Calu3 (cell line): ENCODE measurements at regions not wholly inside any gene's neighbourhood (a gene's known extent, or its start where the extent isn't known, plus 50 kb on each side); places are given as distances from the start of the nearest gene placed in this dataset.

ENCODE experiments used
- BruUV-seq: library from RNA; stranded (reverse); fragments of 400-500 nt; replicated peaks from 2 replicates; lab custom pipeline; 2021; lab: Mats Ljungman, UMichigan
- CTCF ChIA-PET: fragments of 300-600 bp; sonication (Branson Sonifier 250); formaldehyde crosslinking; loops from one replicate; lab custom pipeline; 2022; ENCODE audit warnings: antibody characterized with exemption; lab: Charles Lee
- DNase-seq: peaks from one replicate; pipeline ENCODE4 v3.0.0; 2022
- H3K27ac Mint-ChIP-seq: one replicate; pipeline ENCODE4 v1.8.0; 2022; ENCODE audit warnings: mixed read lengths; ENCODE audit not compliant: unreplicated experiment
- H3K27me3 Mint-ChIP-seq: one replicate; pipeline ENCODE4 v1.8.0; 2022; ENCODE audit warnings: mixed read lengths; ENCODE audit not compliant: unreplicated experiment
- H3K36me3 Mint-ChIP-seq: one replicate; pipeline ENCODE4 v1.8.0; 2022; ENCODE audit warnings: mild to moderate bottlenecking, moderate library complexity, mixed read lengths; ENCODE audit not compliant: insufficient read depth, unreplicated experiment
- H3K4me1 Mint-ChIP-seq: one replicate; pipeline ENCODE4 v1.8.0; 2022; ENCODE audit warnings: mild to moderate bottlenecking, low read depth, mixed read lengths; ENCODE audit not compliant: unreplicated experiment
- H3K4me3 Mint-ChIP-seq: one replicate; pipeline ENCODE4 v1.8.0; 2022; ENCODE audit warnings: mild to moderate bottlenecking, low read depth, moderate library complexity, mixed read lengths; ENCODE audit not compliant: unreplicated experiment
- H3K9me3 Mint-ChIP-seq: one replicate; pipeline ENCODE4 v1.8.0; 2022; ENCODE audit warnings: low read depth, mixed read lengths; ENCODE audit not compliant: unreplicated experiment
- intact Hi-C: fragments of 100-400 bp; cut with micrococcal nuclease; formaldehyde crosslinking; loops from one replicate; pipeline ENCODE4 v1.10.0; 2022; ENCODE audit not compliant: unreplicated experiment
- TF ChIP-seq, protein P1 (sequence below): fragments of 200-600 bp; IDR thresholded peaks from one replicate; pipeline ENCODE4 v1.8.0; 2022; ENCODE audit warnings: antibody characterized with exemption; ENCODE audit not compliant: unreplicated experiment

DNA sequence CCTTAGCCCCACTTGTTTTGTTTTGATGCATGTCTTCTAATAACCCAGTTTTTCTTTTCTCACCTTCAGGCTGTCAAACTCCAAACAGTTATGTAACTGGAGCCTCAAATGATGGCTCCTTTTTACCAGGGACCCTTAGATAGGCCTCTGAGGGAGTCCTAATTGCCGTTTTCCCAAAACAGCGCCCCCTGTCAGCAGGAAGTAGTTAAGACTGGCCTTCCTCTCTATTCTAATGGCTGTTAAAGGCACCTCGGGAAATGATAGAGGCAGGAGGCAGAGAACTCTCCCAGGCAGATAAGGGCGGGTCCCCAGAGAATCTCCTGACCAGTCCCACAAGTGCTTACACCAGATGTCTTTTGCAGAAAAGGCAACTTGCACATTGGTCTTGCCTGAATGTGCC, 123.2 kb downstream of the KCNS3 start:
- CTCF ChIA-PET: no interaction called here
- no peaks in the 10 kb centered on the region for H3K36me3 Mint-ChIP-seq
- H3K4me3 Mint-ChIP-seq: no peak overlapping the region

DNA sequence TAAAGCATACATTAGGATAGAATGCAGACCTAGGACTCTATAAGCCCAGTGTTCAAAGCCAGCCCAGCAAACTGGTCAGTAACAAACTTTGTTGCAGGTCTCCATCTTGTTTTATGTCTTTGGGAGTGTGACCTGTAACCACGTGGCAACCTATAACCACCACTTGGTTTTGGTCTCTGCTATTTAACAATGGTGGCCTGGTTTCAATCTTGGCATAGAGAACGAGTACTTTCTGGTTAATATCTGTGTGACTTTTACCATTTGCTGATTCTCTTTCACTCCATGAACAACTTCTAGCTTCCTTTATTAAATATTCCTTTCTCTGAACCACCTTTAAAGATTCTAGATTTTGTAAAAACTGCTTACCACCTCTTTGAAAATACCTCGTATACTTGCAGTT, 118.5 kb downstream of the KCNS3 start:
- Mint-ChIP-seq H3K27me3 (no peaks in the 10 kb centered on the region), H3K9me3 (peaks cover 3% of the 10 kb centered on the region), H3K36me3 (no peaks in the 10 kb centered on the region), H3K4me1 (no peaks in the 10 kb centered on the region), H3K27ac (no peak overlapping the region), H3K4me3 (no peak overlapping the region)
- CTCF ChIA-PET: no interaction called here
- BruUV-seq: no TSS peak
- no peak for DNase-seq
- TF ChIP-seq, protein P1, sequence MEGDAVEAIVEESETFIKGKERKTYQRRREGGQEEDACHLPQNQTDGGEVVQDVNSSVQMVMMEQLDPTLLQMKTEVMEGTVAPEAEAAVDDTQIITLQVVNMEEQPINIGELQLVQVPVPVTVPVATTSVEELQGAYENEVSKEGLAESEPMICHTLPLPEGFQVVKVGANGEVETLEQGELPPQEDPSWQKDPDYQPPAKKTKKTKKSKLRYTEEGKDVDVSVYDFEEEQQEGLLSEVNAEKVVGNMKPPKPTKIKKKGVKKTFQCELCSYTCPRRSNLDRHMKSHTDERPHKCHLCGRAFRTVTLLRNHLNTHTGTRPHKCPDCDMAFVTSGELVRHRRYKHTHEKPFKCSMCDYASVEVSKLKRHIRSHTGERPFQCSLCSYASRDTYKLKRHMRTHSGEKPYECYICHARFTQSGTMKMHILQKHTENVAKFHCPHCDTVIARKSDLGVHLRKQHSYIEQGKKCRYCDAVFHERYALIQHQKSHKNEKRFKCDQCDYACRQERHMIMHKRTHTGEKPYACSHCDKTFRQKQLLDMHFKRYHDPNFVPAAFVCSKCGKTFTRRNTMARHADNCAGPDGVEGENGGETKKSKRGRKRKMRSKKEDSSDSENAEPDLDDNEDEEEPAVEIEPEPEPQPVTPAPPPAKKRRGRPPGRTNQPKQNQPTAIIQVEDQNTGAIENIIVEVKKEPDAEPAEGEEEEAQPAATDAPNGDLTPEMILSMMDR: no peak
- intact Hi-C loops: no loop called here

More for the DNA sequence above, 123.2 kb downstream of the KCNS3 start:
- TF ChIP-seq, protein P1: no peak
- intact Hi-C loops: no loop called here
- Mint-ChIP-seq H3K9me3 (no peaks in the 10 kb centered on the region), H3K4me1 (no peaks in the 10 kb centered on the region), H3K27me3 (no peaks in the 10 kb centered on the region), H3K27ac (no peak overlapping the region)
- BruUV-seq: no TSS peak
- DNase-seq: no peak

DNA sequence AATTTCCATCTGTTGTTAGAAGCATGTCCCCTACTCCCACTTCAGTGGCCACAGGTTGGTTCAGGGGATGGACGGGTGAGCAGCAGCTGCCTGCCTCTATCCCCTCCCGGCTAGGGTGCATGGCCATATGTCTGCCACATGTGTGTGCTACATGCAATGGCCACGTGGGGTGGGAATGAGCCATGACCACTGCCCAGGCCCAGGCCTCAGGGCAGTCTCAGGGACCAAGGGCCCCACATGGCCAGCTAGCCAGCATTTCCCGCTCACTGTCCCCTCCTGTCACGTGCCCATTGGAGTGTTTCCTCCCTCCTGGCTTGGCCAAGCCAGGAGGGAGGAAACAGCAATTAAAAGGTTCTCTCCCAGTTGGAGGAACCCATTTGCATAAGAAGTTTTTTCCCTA, 117.1 kb downstream of the KCNS3 start:
- CTCF ChIA-PET: no interaction called here
- no peak overlapping the region for H3K27ac Mint-ChIP-seq
- intact Hi-C loops: no loop called here
- H3K9me3 Mint-ChIP-seq: peaks cover 3% of the 10 kb centered on the region
- BruUV-seq: no TSS peak
- TF ChIP-seq, protein P1: no peak
- H3K4me1 Mint-ChIP-seq: no peaks in the 10 kb centered on the region
- no peaks in the 10 kb centered on the region for H3K36me3 Mint-ChIP-seq
- H3K27me3 Mint-ChIP-seq: no peaks in the 10 kb centered on the region
- no peak for DNase-seq
- no peak overlapping the region for H3K4me3 Mint-ChIP-seq
